Endodermal cell (in vitro differentiated cells): ENCODE measurements at regions not wholly inside any gene's neighbourhood (a gene's known extent, or its start where the extent isn't known, plus 50 kb on each side); places are given as distances from the start of the nearest gene placed in this dataset.

ENCODE experiments used
- DNase-seq: peaks from one replicate; pipeline ENCODE4 v3.0.0-alpha.2; 2017
- H3K27ac ChIP-seq: 2 replicates; pipeline ENCODE4 v1.5.1; 2013; ENCODE audit warnings: mild to moderate bottlenecking, low read depth, low read length, moderate library complexity
- H3K27me3 ChIP-seq: 2 replicates; pipeline ENCODE4 v1.6.1; 2013; ENCODE audit warnings: mild to moderate bottlenecking, low read length, moderate library complexity; ENCODE audit not compliant: insufficient read depth, control insufficient read depth, poor library complexity, severe bottlenecking
- H3K36me3 ChIP-seq: 2 replicates; pipeline ENCODE4 v1.7.0; 2013; ENCODE audit warnings: mild to moderate bottlenecking, low read length, moderate library complexity; ENCODE audit not compliant: control insufficient read depth, insufficient read depth
- H3K4me1 ChIP-seq: one replicate; pipeline ENCODE4 v1.7.0; 2013; ENCODE audit warnings: low read length; ENCODE audit not compliant: control insufficient read depth, insufficient read depth
- H3K4me3 ChIP-seq: 2 replicates; pipeline ENCODE4 v1.5.1; 2013; ENCODE audit warnings: mild to moderate bottlenecking, low read length, moderate library complexity
- H3K9ac ChIP-seq: 2 replicates; pipeline ENCODE4 v1.6.1; 2013; ENCODE audit warnings: mild to moderate bottlenecking, low read length, moderate library complexity; ENCODE audit not compliant: poor library complexity, severe bottlenecking; ENCODE audit errors: extremely low read depth
- H3K9me3 ChIP-seq: 2 replicates; pipeline ENCODE4 v1.6.1; 2013; ENCODE audit warnings: mild to moderate bottlenecking, low read length, moderate library complexity; ENCODE audit not compliant: control insufficient read depth
- H3K27ac Mint-ChIP-seq: 2 replicates; pipeline ENCODE4 v1.8.0; 2020; ENCODE audit warnings: mixed read lengths
- H3K27me3 Mint-ChIP-seq: 2 replicates; pipeline ENCODE4 v1.8.0; 2021; ENCODE audit warnings: mild to moderate bottlenecking, mixed read lengths; ENCODE audit not compliant: insufficient read depth
- H3K36me3 Mint-ChIP-seq: 2 replicates; pipeline ENCODE4 v1.8.0; 2020; ENCODE audit warnings: low read depth, mixed read lengths
- H3K4me1 Mint-ChIP-seq: 2 replicates; pipeline ENCODE4 v1.8.0; 2020; ENCODE audit warnings: mixed read lengths
- H3K4me3 Mint-ChIP-seq: 2 replicates; pipeline ENCODE4 v1.8.0; 2020; ENCODE audit warnings: mild to moderate bottlenecking, moderate library complexity, mixed read lengths
- H3K9me3 Mint-ChIP-seq: 2 replicates; pipeline ENCODE4 v1.8.0; 2020; ENCODE audit warnings: mild to moderate bottlenecking, mixed read lengths
- CTCF ChIP-seq: fragments of 200-600 bp; sonication (generic); conservative IDR thresholded peaks from 2 replicates; pipeline ENCODE4 v1.5.0; 2021; ENCODE audit warnings: antibody characterized with exemption, mild to moderate bottlenecking
- WGBS, 2 experiments: methylation state at CpG; one replicate each; pipeline versions ENCODE4 v1.1.5 to v1.1.7; 2013; ENCODE audit warnings: missing lambda C conversion rate in 2 of 2, mixed read lengths in 1 of 2; ENCODE audit not compliant: insufficient coverage in 1 of 2, insufficient read length in 1 of 2; 5-methylcytosine and 5-hydroxymethylcytosine counted together

- WGBS, 2 experiments: 82 to 88% methylated on average over 2 of the region's 2 CpGs
- no peaks in the 10 kb centered on the region for H3K36me3 ChIP-seq
- no peak overlapping the region for H3K27ac ChIP-seq
- Mint-ChIP-seq H3K4me1 (no peaks in the 10 kb centered on the region), H3K27ac (no peak overlapping the region), H3K27me3 (no peaks in the 10 kb centered on the region), H3K36me3 (no peaks in the 10 kb centered on the region), H3K9me3 (no peaks in the 10 kb centered on the region), H3K4me3 (no peak overlapping the region)
- H3K9ac ChIP-seq: no peak overlapping the region
- H3K27me3 ChIP-seq: no peaks in the 10 kb centered on the region
- H3K4me1 ChIP-seq: no peaks in the 10 kb centered on the region
- H3K4me3 ChIP-seq: no peak overlapping the region
- DNase-seq: peak; percentile 72
- peak; percentile 82 for TF ChIP-seq CTCF
- H3K9me3 ChIP-seq: no peaks in the 10 kb centered on the region
These were observed 381.6 kb downstream of the SUCLG1 start for GRCh38 chr2:84077496-84077895.

GRCh38 chr2:84071050-84071449 lies 388.0 kb downstream of the SUCLG1 start:
- Histone ChIP-seq H3K9me3 (no peaks in the 10 kb centered on the region), H3K27me3 (no peaks in the 10 kb centered on the region), H3K4me3 (no peak overlapping the region), H3K27ac (no peak overlapping the region), H3K9ac (no peak overlapping the region), H3K36me3 (no peaks in the 10 kb centered on the region), H3K4me1 (no peaks in the 10 kb centered on the region)
- TF ChIP-seq CTCF: no peak
- WGBS, 2 experiments: 91 to 100% methylated on average over 1 of the region's 1 CpG
- Mint-ChIP-seq H3K4me3 (no peak overlapping the region), H3K4me1 (no peaks in the 10 kb centered on the region), H3K9me3 (no peaks in the 10 kb centered on the region), H3K36me3 (no peaks in the 10 kb centered on the region), H3K27me3 (no peaks in the 10 kb centered on the region), H3K27ac (no peak overlapping the region)
- DNase-seq: no peak

- no peak overlapping the region for H3K4me3 Mint-ChIP-seq
- no peaks in the 10 kb centered on the region for H3K27me3 Mint-ChIP-seq
These were observed 393.2 kb downstream of the SUCLG1 start for GRCh38 chr2:84065857-84066256.

More at GRCh38 chr2:84065857-84066256, 393.2 kb downstream of the SUCLG1 start:
- Mint-ChIP-seq H3K9me3 (no peaks in the 10 kb centered on the region), H3K36me3 (no peaks in the 10 kb centered on the region), H3K27ac (no peak overlapping the region), H3K4me1 (no peaks in the 10 kb centered on the region)
- no peaks in the 10 kb centered on the region for H3K9me3 ChIP-seq
- H3K36me3 ChIP-seq: no peaks in the 10 kb centered on the region
- H3K27me3 ChIP-seq: no peaks in the 10 kb centered on the region
- TF ChIP-seq CTCF: no peak
- no peak for DNase-seq
- H3K4me1 ChIP-seq: no peaks in the 10 kb centered on the region
- H3K9ac ChIP-seq: no peak overlapping the region
- H3K27ac ChIP-seq: no peak overlapping the region
- no peak overlapping the region for H3K4me3 ChIP-seq
